ENCODE measurements at regions not wholly inside any gene's neighbourhood (a gene's known extent, or its start where the extent isn't known, plus 50 kb on each side); places are given as distances from the start of the nearest gene placed in this dataset.

GRCh38 chr10:4373098-4373497, 452.9 kb upstream of the AKR1E2 start:
- no peak for DNase-seq

GRCh38 chr10:4372601-4373000, 453.4 kb upstream of the AKR1E2 start:
- no peak for DNase-seq

DNA sequence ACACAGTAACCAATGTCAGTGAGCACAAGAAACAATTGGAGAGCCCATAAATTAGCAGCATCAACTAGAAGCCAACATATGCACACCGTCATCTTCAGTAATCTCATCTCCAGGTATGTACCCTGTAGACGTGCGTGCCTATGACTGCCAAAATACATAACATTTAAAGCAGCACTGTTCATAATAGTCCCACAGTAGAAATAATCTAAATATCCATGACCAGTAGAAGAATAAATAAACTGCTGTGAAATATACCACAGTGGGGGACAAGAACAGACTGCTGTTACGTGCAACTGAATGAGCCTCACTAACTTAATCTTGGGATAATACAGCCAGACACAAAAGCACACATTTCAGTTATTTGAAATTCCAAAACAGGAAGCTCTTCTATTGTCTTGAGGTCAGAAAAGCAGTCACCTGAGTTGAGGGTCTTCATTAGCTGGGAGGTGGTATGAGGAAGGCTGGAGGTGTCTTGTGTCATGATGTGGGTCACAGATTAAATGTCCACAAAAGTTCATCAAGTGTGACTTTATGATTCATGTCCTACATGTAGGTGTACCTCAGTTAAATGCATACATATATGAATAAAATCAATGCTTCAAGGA, 454.2 kb upstream of the AKR1E2 start:
- DNase-seq: no peak

GRCh38 chr10:4370376-4370775, 455.6 kb upstream of the AKR1E2 start:
- no peak for DNase-seq

GRCh38 chr10:4361581-4361980, 464.4 kb upstream of the AKR1E2 start:
- no peak for DNase-seq

DNA sequence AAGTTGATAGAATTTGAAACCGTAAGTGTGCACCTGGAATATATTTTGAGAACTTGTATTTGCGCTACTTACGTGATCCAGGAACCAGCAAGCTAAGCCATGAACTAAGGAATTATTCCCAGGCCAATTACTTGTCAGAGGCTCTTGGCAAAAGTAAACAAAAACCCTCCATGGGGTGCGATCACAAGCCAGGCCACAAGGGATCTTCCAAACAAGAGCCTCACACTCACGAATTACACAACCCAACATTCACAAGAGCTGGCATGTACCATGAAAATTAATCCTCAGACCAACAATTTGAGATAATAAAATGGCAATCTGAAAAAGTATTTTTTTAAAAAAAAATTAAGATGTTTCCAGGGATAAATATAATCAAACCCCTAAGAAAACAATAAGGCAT, 467.0 kb upstream of the AKR1E2 start:
- DNase-seq: no peak

- no peak for DNase-seq
Measured at GRCh38 chr10:4357911-4358310, 468.1 kb upstream of the AKR1E2 start.

GRCh38 chr10:4355350-4355749, 470.7 kb upstream of the AKR1E2 start:
- DNase-seq: no peak

- no peak for DNase-seq
Measured at GRCh38 chr10:4354382-4354812, 471.6 kb upstream of the AKR1E2 start.

- no peak for DNase-seq
Measured at GRCh38 chr10:4353964-4354363, 472.0 kb upstream of the AKR1E2 start.

DNA sequence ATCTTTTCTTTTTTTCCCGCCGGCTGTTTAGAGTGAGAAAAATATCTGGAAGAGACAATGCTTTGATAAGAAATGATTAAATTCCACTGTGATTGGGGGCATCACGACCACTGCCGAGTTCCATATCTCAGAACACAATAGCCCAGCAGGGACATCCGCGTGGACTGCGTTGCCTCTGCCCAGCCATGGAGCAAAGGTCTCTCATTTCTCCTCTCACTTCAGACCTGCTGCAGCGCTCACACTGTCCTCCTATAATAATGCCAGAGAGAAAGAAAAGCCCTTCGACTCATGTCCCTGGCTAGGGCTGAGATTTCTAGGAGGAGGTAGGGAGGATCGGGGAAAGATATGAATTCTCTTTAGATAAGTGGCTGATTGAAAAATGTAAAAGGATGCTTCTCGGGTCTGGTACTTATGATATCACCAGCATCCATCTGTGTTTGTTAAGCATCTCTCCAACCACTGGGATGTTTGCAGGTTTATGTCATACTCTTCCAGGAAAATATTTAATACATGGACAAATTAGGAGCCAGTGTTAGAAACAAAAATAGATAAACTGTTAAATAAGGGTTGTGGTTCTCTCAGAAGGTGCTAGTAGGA, 472.9 kb upstream of the AKR1E2 start:
- no peak for DNase-seq

DNA sequence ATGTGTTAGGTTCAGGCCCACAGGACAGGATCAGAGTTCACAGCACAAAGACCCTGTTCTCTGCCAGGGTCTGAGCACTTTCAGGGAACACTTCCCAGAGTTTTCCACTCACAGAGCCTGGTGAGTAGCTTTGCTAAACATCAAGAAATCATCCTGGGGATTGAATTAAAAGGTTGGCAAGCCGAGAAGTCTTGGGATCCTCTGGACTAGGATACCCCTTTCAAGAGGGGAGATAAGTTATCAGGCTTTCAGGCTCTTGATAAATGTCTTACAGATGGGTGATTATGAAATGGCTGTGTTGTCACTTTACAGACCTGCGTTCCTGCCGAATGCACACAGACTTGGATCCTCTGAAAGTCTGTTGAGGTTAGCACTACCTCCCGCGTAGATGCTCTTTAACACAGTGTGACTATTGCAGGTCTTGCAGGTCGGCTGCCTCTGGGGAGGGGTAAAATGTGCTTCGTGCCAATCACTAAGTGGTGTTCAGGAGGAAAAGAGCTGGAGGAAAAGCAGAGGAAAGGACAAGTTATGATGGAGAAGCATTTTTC, 473.5 kb upstream of the AKR1E2 start:
- DNase-seq: no peak

GRCh38 chr10:4351723-4352413, 474.1 kb upstream of the AKR1E2 start:
- DNase-seq: no peak

DNA sequence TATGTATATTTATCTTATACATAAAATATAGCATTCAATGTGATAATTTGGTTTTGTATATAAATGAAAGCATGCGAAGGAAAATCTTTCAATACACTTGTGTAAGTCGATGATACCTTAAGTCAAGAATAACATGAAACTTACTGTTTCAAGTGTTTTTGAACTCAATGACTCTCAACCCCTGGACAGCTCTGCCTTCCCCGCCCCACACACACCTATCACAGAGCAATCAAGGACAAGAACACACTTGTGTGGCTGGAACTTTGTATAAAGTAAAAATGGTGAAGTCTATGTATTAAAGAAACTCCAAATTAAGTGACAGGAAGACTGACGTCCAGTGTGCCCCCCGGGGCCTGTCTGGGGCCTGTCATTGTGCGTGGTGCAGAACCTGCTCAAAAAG, 478.6 kb upstream of the AKR1E2 start:
- DNase-seq: no peak

GRCh38 chr10:4345877-4346646, 479.9 kb upstream of the AKR1E2 start:
- no peak for DNase-seq

DNA sequence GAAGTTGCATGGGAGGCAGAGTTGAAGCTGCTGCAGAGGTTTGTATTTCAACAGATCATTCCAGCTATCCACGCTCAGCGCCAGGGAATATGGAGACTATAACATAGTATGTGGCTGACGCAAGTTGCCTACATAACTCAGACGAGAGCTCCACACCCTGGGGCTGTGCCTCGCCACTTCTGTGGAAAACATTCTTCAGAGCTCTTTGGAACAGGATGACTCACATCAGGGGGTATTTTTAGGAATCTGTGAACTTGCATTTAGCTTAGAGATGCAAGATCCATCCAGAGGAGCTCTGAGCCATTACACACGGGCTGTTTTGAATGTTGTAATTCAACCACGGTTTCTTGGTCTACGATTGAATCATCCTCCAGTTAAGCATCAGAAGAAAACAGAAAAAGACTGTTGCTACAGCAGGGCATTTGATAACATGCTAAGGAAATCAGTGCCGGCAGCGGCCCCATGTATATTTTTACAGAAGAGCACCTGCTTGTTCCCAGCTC, 481.5 kb upstream of the AKR1E2 start:
- DNase-seq: no peak

DNA sequence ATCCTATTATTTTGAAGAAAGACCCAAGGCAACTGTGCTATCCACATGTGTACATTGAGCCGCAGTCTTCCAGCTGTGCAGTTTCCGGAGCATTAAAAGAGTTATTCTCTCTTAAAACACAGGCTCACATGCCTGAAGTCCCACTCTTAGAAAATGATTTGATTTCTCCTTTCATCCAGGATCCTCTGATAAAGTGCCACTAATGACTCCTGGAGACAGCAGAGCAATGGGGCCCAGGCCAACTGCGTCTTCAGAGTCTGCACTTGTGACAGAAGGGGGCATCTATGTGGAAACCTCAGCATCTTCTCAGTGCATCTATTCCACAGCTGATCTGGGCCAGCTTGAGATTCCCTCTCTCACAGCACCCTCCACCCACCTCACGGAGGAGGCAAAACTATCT, 482.1 kb upstream of the AKR1E2 start:
- DNase-seq: no peak

DNA sequence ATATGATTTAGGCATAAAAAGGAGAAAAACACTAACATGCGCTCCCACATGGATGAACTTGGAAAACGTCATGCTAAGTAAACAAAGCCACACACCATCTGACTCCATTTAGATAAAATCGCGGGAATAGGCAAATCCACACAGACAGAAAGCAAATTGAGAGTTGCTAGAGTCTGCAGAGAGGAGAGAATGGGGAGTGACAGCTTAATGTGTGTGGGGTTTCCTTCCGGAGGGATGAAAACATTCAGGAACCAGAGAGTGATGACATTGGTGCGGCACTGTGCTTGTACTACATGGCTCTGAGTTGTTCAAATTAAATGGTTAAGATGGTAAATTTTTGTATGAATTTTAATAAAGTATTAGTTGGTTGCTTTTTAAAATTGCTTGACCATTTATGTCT, 482.9 kb upstream of the AKR1E2 start:
- DNase-seq: no peak

- DNase-seq: no peak
Measured at GRCh38 chr10:4338768-4339167, 487.2 kb upstream of the AKR1E2 start.

- DNase-seq: no peak
Measured at GRCh38 chr10:4337563-4337962, 488.4 kb upstream of the AKR1E2 start.

DNA sequence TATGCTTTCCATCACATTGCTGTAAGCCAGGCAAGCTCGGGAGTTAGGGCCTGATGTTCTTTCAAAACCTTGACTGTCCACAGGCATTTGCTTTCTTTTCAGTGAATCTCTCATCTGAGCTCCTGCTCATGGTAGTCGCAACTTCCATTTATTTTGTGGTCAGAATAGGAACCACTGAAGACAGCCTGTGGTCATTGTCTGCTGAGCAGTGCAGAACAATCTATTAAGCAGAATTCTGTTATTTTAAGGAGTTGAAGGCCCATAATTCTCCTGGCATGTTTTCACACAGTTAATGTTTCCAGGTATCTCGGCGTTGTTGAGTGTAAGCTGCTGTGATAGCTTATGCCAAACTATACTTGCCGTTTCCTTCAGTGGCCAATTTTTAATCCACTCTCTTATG, 491.1 kb upstream of the AKR1E2 start:
- DNase-seq: no peak

DNA sequence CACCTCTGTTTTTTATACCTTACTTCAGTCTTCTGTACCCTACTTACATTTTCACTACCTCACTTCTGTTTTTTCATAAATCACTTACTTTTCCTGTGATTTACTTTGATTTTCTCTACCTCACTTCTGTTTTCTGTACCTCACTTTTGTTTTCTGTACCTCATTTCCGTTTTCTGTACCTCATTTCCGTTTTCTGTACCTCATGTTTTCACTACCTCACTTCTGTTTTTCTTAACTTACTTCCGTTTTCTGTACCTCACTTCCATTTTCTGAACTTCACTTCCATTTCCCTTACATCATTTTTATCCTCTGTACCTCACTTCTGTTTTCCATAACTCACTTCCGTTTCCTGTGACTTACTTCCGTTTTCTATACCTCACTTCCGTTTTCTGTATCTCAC, 492.0 kb upstream of the AKR1E2 start:
- no peak for DNase-seq

- DNase-seq: no peak
Measured at GRCh38 chr10:4333459-4333894, 492.5 kb upstream of the AKR1E2 start.

Measured in COR-L47 (cell line).